Tibial artery (tissue), 4 donors: ENCODE measurements at regions not wholly inside any gene's neighbourhood (a gene's known extent, or its start where the extent isn't known, plus 50 kb on each side); places are given as distances from the start of the nearest gene placed in this dataset.

Source experiments
- DNase-seq, 2 donors: peaks; one replicate each; pipeline ENCODE4 v3.0.0-alpha.2; 2019
- H3K27ac ChIP-seq, 2 donors: fragments of 200-600 bp; sonication (generic) in 1 of 2; 1 replicate in 1 of 2; 2 replicates in 1 of 2; pipeline ENCODE4 v1.5.1; 2018 to 2019; ENCODE audit warnings: mild to moderate bottlenecking in 1 of 2
- H3K27me3 ChIP-seq, 2 donors: fragments of 200-600 bp; sonication (generic) in 1 of 2; one replicate each; pipeline versions ENCODE4 v1.5.1 to v1.6.0; 2016 to 2019
- H3K36me3 ChIP-seq, 3 donors: fragments of 200-600 bp; sonication (generic) in 2 of 3; one replicate each; pipeline ENCODE4 v1.5.1; 2016 to 2019; ENCODE audit warnings: mild to moderate bottlenecking in 2 of 3
- H3K4me1 ChIP-seq, 4 donors: fragments of 200-600 bp; sonication (generic) in 2 of 4; 1 replicate in 3 of 4; 2 replicates in 1 of 4; pipeline ENCODE4 v1.5.1; 2016 to 2019
- H3K4me3 ChIP-seq, 2 donors: fragments of 200-600 bp; sonication (generic) in 1 of 2; 1 replicate in 1 of 2; 2 replicates in 1 of 2; pipeline ENCODE4 v1.5.1; 2018 to 2019; ENCODE audit warnings: mild to moderate bottlenecking in 2 of 2
- H3K9me3 ChIP-seq, 3 donors: fragments of 200-600 bp; sonication (generic) in 1 of 3; one replicate each; pipeline ENCODE4 v1.5.1; 2016 to 2019
- CTCF ChIP-seq, 2 experiments: fragments of 200-600 bp in 1 of 2; fragments of 450-650 bp in 1 of 2; IDR thresholded peaks; one replicate each; pipeline ENCODE4 v1.5.1; 2017 to 2019; ENCODE audit warnings: antibody characterized with exemption in 2 of 2, mild to moderate bottlenecking in 1 of 2, moderate library complexity in 1 of 2
- intact Hi-C: fragments of 100-400 bp; cut with DNase I; formaldehyde crosslinking; loops from one replicate; pipeline ENCODE4 v1.15.0; 2023; ENCODE audit warnings: low total_unique reads

DNA sequence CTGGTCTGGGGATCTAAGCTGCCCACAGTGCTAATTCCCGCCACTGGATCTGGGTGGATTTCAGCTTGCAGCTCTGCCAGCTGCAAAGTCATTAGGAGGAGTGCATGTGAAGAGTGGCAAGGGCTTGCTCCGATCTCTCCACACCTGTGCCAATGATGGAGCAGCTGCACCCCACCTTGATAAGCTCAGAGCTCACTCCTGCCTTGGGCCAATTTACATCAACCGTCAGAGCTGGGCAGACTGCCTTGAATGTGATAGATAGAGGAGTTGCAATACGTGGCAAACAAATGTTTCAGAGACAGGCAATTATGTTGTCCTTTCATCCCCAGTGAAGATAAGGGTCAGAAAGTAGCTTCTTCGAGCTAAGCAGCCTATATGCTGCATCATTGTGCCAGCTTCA, 379.9 kb downstream of the SH2D4B start:
- no peak for TF ChIP-seq CTCF (IDR thresholded peaks at IDR 0.05)
- no peak for DNase-seq
- intact Hi-C loops, result no loop called here
- no peaks in the 10 kb centered on the region for H3K36me3 ChIP-seq
- H3K9me3 ChIP-seq, result no peaks in the 10 kb centered on the region
- H3K4me1 ChIP-seq, result no peaks in the 10 kb centered on the region
- H3K27me3 ChIP-seq, result no peaks in the 10 kb centered on the region
- H3K4me3 ChIP-seq, result no peak overlapping the region
- no peak overlapping the region for H3K27ac ChIP-seq

DNA sequence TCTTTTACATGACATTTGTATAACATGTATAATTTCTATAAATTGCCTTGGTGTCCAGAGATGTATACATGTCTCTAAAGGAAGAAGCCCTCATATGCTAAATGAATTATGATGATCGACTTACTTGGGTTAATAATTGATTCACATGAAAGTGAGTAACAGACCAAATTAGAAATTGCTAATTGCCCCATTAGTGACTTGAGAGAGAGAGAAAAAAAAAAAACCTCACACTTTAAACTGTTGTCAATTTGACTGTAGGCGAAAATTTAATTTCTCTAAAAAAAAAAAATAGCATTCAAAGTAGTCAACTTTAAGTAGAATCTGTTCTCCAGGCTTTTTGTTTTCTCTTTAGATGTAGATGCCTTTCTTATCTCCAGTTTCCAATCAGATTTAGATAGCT, 383.3 kb downstream of the SH2D4B start:
- no peak for TF ChIP-seq CTCF (IDR thresholded peaks at IDR 0.05)
- H3K4me1 ChIP-seq, result no peaks in the 10 kb centered on the region
- no peaks in the 10 kb centered on the region for H3K27me3 ChIP-seq
- no peak overlapping the region for H3K27ac ChIP-seq
- no peak for DNase-seq
- H3K36me3 ChIP-seq, result no peaks in the 10 kb centered on the region
- intact Hi-C loops, result loop anchor here (10.0 kb wide), 1 partner anchor 256 kb away; no protein-coding TSS in a partner anchor
- H3K9me3 ChIP-seq, result no peaks in the 10 kb centered on the region
- no peak overlapping the region for H3K4me3 ChIP-seq

DNA sequence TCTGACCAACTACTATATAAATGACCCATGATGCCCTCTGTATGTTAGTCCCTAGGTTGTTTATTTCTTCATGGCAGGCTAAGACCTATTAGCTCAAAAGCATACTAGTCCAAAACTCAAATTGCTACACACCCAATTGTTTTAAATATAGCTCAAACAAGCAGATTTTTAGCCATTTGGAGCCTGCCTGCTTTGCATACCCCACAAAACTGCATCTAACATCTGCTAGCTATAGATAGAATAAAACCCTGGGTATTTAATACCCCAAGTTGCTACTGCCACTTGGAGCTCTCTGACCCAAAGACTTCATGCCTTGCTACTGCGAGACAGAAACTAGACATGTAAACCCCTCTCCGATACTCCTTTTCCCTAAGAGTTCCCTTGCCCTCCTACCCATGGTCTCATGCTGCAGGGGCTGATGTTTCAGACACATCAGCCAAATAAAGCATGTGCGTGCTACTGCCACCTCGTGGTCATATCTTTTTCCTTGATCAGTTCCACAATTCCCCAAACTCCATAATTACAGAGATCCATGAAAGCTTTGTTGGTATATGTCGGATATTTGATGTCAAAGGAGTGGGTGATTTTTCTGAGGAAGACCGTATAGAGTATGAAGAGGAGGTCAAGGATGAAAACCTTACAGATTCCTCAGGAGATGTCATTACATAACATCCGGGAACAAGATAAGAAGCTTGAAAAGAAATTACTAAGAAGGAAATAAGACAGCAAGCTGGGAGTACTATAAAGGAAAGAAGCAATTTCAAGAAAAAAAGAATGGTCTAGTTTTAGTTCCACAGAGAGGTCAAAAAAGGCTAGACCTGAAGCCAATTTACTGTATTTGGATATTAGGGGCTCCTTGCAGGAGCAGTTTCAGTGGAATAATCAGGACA, 386.6 kb downstream of the SH2D4B start:
- no peaks in the 10 kb centered on the region for H3K9me3 ChIP-seq
- intact Hi-C loops, result loop anchor here (10.0 kb wide), 1 partner anchor 260 kb away; no protein-coding TSS in a partner anchor
- DNase-seq, result peak in 1 of 2 donors; percentile 24
- H3K27ac ChIP-seq, result no peak overlapping the region
- no peaks in the 10 kb centered on the region for H3K36me3 ChIP-seq
- H3K4me1 ChIP-seq, result no peaks in the 10 kb centered on the region
- no peak overlapping the region for H3K4me3 ChIP-seq
- TF ChIP-seq CTCF (IDR thresholded peaks at IDR 0.05), result peak; percentile 42 to 53
- H3K27me3 ChIP-seq, result no peaks in the 10 kb centered on the region

GRCh38 chr10:80927419-80928078, 389.8 kb downstream of the SH2D4B start:
- Histone ChIP-seq H3K9me3 (no peaks in the 10 kb centered on the region), H3K36me3 (no peaks in the 10 kb centered on the region), H3K27me3 (no peaks in the 10 kb centered on the region), H3K4me1 (no peaks in the 10 kb centered on the region), H3K27ac (no peak overlapping the region), H3K4me3 (no peak overlapping the region)
- DNase-seq, result no peak
- intact Hi-C loops, result loop anchor here (10.0 kb wide), 1 partner anchor 263 kb away; no protein-coding TSS in a partner anchor
- TF ChIP-seq CTCF (IDR thresholded peaks at IDR 0.05), result no peak

DNA sequence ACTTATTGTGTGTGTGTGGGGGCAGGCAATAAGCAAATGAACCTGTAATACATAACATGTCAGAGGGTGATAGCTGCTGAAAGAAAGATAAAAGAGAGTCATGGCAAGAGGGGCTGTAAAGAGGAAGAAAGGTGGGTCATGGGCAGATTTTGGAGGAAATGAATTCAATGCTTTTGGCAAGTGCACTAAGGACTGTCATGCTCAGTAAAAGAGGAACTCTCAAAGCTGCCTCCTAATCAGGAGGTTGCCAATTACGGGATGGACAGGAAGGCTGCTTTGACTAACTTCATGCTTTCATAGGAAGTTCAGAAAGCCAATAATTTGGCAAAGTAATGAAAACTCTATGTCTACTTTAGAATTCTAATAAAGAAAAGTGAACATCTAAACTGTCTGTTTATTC, 401.2 kb downstream of the SH2D4B start:
- TF ChIP-seq CTCF (IDR thresholded peaks at IDR 0.05), result no peak
- H3K36me3 ChIP-seq, result no peaks in the 10 kb centered on the region
- H3K9me3 ChIP-seq, result no peaks in the 10 kb centered on the region
- no peak for DNase-seq
- intact Hi-C loops, result no loop called here
- H3K27me3 ChIP-seq, result no peaks in the 10 kb centered on the region
- H3K4me1 ChIP-seq, result no peaks in the 10 kb centered on the region
- H3K4me3 ChIP-seq, result no peak overlapping the region
- H3K27ac ChIP-seq, result no peak overlapping the region
